Left kidney (tissue), 1 donor: ENCODE measurements at regions not wholly inside any gene's neighbourhood (a gene's known extent, or its start where the extent isn't known, plus 50 kb on each side); places are given as distances from the start of the nearest gene placed in this dataset.
"Not testable (repeated sequence)": the region's sequence is repeated elsewhere in the genome, so short reads cannot be mapped to it uniquely, and the experiment has no call there.

ENCODE experiments used
- DNase-seq: peaks from one replicate; pipeline ENCODE4 v3.0.0-alpha.2; 2013

DNA sequence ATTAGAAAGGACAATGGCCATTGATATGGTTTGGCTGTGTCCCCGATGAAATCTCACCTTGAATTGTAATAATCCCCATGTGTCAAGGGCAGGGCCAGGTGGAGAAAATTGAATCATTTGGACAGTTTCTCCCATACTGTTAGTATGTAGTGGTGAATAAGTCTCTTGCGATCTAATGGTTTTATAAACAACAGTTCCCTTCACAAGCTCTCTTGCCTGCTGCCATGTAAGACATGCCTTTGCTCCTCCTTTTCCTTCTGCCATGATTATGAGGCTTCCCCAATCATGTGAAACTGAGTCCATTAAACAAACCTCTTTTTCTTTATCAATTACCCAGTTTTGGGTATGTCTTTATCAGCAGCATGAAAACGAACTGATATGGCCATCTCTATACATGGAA, 302.7 kb downstream of the SFMBT2 start:
- no peak for DNase-seq

GRCh38 chr10:7107285-7107684, 303.5 kb downstream of the SFMBT2 start:
- no peak for DNase-seq

GRCh38 chr10:7104379-7104778, 306.5 kb downstream of the SFMBT2 start:
- not testable (repeated sequence) for DNase-seq

DNA sequence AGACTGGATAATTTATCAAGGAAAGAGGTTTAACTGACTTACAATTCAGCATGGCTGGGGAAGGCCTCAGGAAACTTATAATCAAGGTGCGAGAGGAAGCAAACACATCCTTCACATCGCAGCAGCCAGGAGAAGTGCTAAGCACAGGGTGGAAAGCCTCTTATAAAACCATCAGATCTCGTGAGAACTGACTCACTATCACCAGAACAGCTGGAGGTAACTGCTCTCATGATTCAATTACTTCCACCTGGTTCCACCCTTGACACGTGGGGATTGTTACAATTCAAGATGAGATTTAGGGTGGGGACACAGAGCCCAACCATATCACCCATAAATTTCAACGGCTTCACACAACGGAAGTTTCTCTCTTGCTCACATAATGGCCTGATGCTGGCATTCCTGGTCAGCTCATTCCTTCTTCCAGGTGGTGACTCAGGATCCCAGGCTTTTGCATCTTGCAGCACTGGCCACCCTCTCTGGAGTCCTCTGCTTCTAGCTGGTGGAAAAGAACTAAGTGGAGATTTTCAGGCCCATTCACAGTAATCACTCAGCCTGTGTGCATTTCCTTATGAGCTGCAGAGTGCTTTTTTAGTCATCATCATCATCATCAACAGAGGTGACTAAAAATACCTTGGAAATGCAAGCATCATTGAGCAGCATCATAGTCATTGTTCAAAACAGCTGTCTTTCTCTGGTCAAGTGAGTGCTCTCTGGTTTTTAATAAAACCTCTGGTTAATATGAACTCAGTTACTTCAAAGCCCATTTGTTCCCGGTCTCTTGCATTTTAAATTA, 308.1 kb downstream of the SFMBT2 start:
- DNase-seq = no peak

DNA sequence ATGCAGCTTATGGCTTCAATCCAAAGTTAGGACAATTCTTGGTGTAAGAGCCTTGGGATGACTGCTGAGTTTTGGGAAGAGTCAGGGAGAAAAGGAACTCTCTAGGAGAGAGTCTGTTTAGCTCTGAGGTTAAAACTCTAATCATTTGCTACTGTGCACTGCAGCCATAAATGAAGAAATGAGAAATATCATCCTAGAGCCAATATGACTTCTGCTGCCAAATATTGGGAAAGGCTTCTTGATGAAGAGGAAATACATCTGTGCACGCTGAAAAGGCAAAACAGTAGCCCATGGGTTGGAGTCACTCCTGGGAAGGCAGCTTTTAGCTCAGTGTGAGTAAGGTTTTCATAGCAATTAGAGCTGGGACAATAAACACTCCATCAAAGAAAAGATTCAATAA, 308.8 kb downstream of the SFMBT2 start:
- DNase-seq = no peak

DNA sequence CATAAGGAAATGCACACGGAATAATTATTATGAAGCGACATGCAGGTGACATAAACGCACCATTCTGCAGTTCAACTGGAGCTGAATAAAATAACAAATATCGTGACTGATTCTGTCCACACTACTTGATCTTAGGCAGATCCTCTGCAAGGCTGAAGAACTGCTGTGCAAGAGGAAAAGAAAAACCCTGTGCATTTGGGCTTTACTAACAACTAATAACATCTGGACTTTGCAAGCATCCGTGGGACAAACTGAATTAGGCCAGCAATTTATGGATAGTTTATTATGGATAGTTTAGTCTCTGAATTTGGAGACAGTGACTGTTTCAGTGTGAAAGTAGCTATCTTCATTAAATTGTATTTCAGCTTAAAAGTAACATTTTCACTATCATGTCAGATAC, 309.4 kb downstream of the SFMBT2 start:
- no peak for DNase-seq

- no peak for DNase-seq
Measured at GRCh38 chr10:7100032-7100702, 310.7 kb downstream of the SFMBT2 start.

GRCh38 chr10:7098160-7098762, 312.6 kb downstream of the SFMBT2 start:
- no peak for DNase-seq

- no peak for DNase-seq
Measured at GRCh38 chr10:7094781-7095180, 316.1 kb downstream of the SFMBT2 start.

GRCh38 chr10:7093368-7093767, 317.5 kb downstream of the SFMBT2 start:
- no peak for DNase-seq

DNA sequence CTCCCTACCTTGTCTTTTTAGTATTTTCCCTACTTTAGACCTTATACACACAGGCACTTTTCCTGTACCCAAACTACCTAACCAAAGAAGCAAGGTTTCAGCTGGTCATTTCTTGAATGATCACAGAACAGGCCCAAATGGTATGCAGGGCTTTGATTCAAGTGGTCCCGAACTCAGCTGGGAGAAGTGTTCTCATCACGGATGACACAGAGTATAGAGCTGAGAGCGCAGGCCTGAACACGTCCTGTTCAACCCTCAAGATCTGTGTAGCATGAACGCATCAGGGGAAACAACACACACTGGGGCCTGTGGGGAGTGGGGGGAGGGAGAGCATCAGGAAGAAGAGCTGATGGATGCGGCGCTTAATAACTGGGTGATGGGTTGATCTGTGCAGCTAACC, 318.2 kb downstream of the SFMBT2 start:
- no peak for DNase-seq

GRCh38 chr10:7090529-7090928, 320.3 kb downstream of the SFMBT2 start:
- peak; percentile 18 for DNase-seq

DNA sequence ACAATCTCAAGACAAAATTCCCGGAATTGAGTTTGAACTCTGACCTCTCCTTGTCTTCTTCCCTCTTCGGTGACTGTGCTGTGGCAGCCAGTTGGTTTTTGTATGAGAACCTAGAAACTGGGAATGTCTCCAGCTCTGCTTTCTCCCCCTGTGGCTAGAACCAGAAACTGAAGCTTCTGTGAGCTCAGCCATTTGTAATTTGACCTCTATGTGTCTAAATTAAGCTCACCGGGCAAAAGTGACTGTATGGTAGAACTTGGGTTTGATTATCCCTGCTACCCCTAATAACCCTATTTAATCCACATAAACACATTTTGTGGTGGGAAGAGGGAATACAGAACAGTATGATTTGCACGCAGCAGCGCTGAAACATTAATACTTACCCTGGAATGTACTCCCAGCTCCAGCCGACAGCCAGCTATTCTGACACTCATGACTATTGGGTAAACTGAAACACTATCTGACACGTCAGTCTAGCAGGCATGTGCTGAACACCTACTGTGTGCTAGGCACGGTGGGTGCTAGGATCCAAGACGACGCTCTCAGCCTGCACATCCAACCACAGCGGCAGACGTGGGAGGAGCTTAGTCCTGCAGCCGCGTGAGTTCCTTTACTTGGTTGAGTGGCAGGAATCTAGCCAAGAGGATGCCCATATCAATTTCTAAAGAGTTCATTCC, 324.8 kb downstream of the SFMBT2 start:
- DNase-seq = peak; percentile 63

DNA sequence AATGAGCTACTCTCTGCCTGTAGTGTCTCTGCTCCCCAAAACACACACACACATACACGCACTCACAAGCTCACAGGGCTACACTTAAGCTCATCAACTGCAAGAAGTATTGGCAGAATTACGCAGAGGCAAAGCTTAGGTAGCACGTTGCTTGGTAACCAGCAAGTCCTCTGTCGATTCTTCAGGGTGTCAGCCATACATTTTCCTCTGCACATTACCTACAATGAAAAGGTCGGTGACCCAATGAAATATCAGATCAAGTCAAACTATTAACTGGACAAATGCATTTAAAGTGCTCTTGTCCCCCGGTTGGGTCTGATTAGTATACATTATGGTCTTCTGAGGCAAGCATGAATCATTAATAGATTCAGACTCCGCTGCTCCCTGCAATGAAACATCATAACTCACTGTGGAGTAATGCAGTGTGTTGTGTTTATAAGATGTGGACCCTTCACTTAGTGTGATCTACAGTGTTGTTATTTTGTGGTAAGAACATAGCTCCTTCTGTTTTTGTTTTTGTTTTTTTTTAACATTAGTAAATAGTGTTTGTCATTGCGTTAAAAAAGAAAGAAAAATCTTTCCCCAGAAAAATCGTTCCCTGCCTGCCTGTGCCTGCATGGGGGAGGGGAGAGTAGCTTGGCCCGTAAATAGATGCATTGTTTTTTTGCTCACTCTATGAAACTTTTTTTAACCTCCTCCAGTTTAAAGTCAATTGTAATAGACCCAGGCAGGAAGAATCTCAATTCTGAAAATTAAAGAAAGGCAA, 325.5 kb downstream of the SFMBT2 start:
- DNase-seq = peak; percentile 11

DNA sequence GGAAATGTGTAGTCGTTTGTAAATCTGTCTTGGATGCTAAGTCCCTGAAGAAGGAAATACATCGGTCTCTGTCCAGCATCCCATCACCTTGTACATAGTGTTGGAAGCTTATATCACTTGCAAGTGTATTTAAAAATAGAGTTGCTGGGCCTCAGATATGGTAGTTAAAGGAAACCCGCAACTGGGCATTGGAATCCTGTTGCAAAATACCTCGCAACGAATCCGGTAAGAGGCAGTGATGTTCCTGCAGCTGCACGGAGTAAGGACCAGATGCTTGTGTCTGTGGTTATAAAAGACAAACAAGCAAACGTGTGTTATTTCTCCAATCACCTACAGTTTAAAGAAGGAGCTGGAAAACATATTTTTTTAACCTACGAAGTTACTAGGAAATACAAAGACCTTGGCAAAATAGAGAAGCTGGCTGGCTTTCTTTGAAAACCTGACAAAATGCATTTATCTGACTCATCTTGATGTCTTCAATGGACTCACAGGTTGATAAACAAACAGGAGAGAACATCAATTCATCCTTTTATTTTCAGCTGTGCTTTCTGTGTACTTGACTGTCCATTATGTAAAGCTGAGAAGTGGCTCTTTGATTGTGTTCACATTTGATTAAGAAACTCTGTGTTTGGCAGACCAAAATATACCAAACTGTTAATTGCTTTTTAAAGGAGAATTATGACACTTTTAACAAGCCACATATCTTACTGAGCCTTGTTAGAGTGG, 326.4 kb downstream of the SFMBT2 start:
- no peak for DNase-seq

- no peak for DNase-seq
Measured at GRCh38 chr10:7082967-7083366, 327.9 kb downstream of the SFMBT2 start.

GRCh38 chr10:7077880-7078279, 333.0 kb downstream of the SFMBT2 start:
- DNase-seq = no peak

- DNase-seq = no peak
Measured at GRCh38 chr10:7075851-7076250, 335.0 kb downstream of the SFMBT2 start.

DNA sequence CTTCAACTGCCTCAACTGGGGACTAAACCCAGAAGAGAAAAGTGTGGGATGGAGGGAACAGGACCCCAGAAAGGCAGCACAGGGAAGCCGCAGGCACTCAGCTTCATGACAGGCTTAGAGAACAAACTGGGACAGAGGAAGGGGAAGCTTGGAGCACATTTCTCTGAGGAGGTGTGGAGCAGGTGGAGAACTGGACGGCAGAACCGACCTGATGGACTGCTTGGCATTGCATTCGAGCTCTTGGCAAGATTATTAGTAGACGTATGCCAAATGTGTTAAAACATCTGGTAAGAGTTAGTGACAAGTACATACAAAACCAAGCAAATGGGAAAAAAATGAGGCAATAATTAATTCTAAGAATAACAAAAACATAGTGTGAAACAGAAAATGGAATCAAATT, 335.7 kb downstream of the SFMBT2 start:
- no peak for DNase-seq

GRCh38 chr10:7071421-7071820, 339.4 kb downstream of the SFMBT2 start:
- DNase-seq = no peak

DNA sequence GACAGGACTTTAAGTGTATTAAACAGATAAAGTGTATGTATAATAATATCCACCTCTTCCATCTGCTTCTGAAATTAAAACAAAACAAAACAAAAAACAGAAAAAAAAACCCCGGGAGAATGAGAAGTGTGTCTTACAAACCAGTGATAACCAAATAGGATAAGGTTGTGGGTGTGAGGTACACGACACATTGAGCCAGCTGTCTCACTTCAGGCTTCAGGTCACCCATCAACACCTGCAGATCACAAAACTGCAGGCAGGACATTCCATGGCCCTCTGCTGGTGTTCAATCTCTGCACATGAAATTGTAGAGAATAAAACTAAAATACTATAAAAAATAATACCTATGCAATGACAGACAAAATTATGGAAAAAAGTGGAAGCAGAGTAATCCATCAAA, 339.9 kb downstream of the SFMBT2 start:
- no peak for DNase-seq
